ENCODE measurements at regions not wholly inside any gene's neighbourhood (a gene's known extent, or its start where the extent isn't known, plus 50 kb on each side); places are given as distances from the start of the nearest gene placed in this dataset.

- Histone ChIP-seq H3K36me3 (ENCODE audit: control insufficient read depth in 1 of 2, insufficient read depth in 2 of 2, low read length in 1 of 2) (no peaks in the 10 kb centered on the region), H3K27ac (ENCODE audit: low read depth in 1 of 2, low read length in 2 of 2) (peak overlapping the region; percentile 22 to 48), H3K27me3 (ENCODE audit: control insufficient read depth in 1 of 2, insufficient read depth in 2 of 2, low read length in 1 of 2) (no peaks in the 10 kb centered on the region), H3K4me3 (ENCODE audit: low read length in 2 of 2) (no peak overlapping the region), H3K4me1 (ENCODE audit: control insufficient read depth in 1 of 2, insufficient read depth in 2 of 2, low read length in 2 of 2) (peaks cover 1 to 5% of the 10 kb centered on the region in 2 donors), H3K9me3 (ENCODE audit: control insufficient read depth, low read length) (no peaks in the 10 kb centered on the region)
- ATAC-seq (ENCODE audit: low FRiP score) (no peak), DNase-seq (no peak)
- 59 to 66% methylated on average over 3 of the region's 3 CpGs for WGBS, 2 donors
- intact Hi-C loops (cut with DNase I): no loop called here
Observed at GRCh38 chr5:102638316-102638715, 116.8 kb upstream of the PAM start.

GRCh38 chr5:102638912-102639652 lies 116.0 kb upstream of the PAM start:
- ATAC-seq (ENCODE audit: low FRiP score) (no peak), DNase-seq (no peak)
- 5 to 7% methylated on average over 2 of the region's 2 CpGs for WGBS, 2 donors
- Histone ChIP-seq H3K27ac (ENCODE audit: low read depth in 1 of 2, low read length in 2 of 2) (peak overlapping the region in 1 of 2 donors; percentile 43), H3K27me3 (ENCODE audit: control insufficient read depth in 1 of 2, insufficient read depth in 2 of 2, low read length in 1 of 2) (no peaks in the 10 kb centered on the region), H3K4me1 (ENCODE audit: control insufficient read depth in 1 of 2, insufficient read depth in 2 of 2, low read length in 2 of 2) (peaks cover 1 to 5% of the 10 kb centered on the region in 2 donors), H3K9me3 (ENCODE audit: control insufficient read depth, low read length) (no peaks in the 10 kb centered on the region), H3K36me3 (ENCODE audit: control insufficient read depth in 1 of 2, insufficient read depth in 2 of 2, low read length in 1 of 2) (no peaks in the 10 kb centered on the region), H3K4me3 (ENCODE audit: low read length in 2 of 2) (no peak overlapping the region)
- intact Hi-C loops (cut with DNase I): no loop called here

GRCh38 chr5:102649731-102650130 lies 105.4 kb upstream of the PAM start:
- H3K4me3 ChIP-seq (ENCODE audit: low read length in 2 of 2): no peak overlapping the region
- H3K9me3 ChIP-seq (ENCODE audit: control insufficient read depth, low read length): no peaks in the 10 kb centered on the region
- H3K27me3 ChIP-seq (ENCODE audit: control insufficient read depth in 1 of 2, insufficient read depth in 2 of 2, low read length in 1 of 2): no peaks in the 10 kb centered on the region
- no peak for DNase-seq
- intact Hi-C loops (cut with DNase I): no loop called here
- no peak for ATAC-seq (ENCODE audit: low FRiP score)
- H3K36me3 ChIP-seq (ENCODE audit: control insufficient read depth in 1 of 2, insufficient read depth in 2 of 2, low read length in 1 of 2): no peaks in the 10 kb centered on the region
- H3K27ac ChIP-seq (ENCODE audit: low read depth in 1 of 2, low read length in 2 of 2): no peak overlapping the region
- H3K4me1 ChIP-seq (ENCODE audit: control insufficient read depth in 1 of 2, insufficient read depth in 2 of 2, low read length in 2 of 2): no peaks in the 10 kb centered on the region
- WGBS, 2 donors: 39 to 53% methylated on average over 1 of the region's 1 CpG

- no peak for DNase-seq
- ATAC-seq (ENCODE audit: low FRiP score): no peak
- H3K4me3 ChIP-seq (ENCODE audit: low read length in 2 of 2): no peak overlapping the region
- no peaks in the 10 kb centered on the region for H3K36me3 ChIP-seq (ENCODE audit: control insufficient read depth in 1 of 2, insufficient read depth in 2 of 2, low read length in 1 of 2)
- WGBS, 2 donors: 86 to 89% methylated on average over 3 of the region's 3 CpGs
- H3K27ac ChIP-seq (ENCODE audit: low read depth in 1 of 2, low read length in 2 of 2): no peak overlapping the region
- H3K4me1 ChIP-seq (ENCODE audit: control insufficient read depth in 1 of 2, insufficient read depth in 2 of 2, low read length in 2 of 2): no peaks in the 10 kb centered on the region
- H3K9me3 ChIP-seq (ENCODE audit: control insufficient read depth, low read length): no peaks in the 10 kb centered on the region
- intact Hi-C loops (cut with DNase I): no loop called here
- H3K27me3 ChIP-seq (ENCODE audit: control insufficient read depth in 1 of 2, insufficient read depth in 2 of 2, low read length in 1 of 2): no peaks in the 10 kb centered on the region
Observed at GRCh38 chr5:102651466-102651865, 103.6 kb upstream of the PAM start.

GRCh38 chr5:102654559-102655349 lies 100.4 kb upstream of the PAM start:
- Histone ChIP-seq H3K27me3 (ENCODE audit: control insufficient read depth in 1 of 2, insufficient read depth in 2 of 2, low read length in 1 of 2) (no peaks in the 10 kb centered on the region), H3K36me3 (ENCODE audit: control insufficient read depth in 1 of 2, insufficient read depth in 2 of 2, low read length in 1 of 2) (no peaks in the 10 kb centered on the region), H3K27ac (ENCODE audit: low read depth in 1 of 2, low read length in 2 of 2) (no peak overlapping the region), H3K9me3 (ENCODE audit: control insufficient read depth, low read length) (no peaks in the 10 kb centered on the region), H3K4me3 (ENCODE audit: low read length in 2 of 2) (no peak overlapping the region), H3K4me1 (ENCODE audit: control insufficient read depth in 1 of 2, insufficient read depth in 2 of 2, low read length in 2 of 2) (no peaks in the 10 kb centered on the region)
- DNase-seq (no peak), ATAC-seq (ENCODE audit: low FRiP score) (no peak)
- intact Hi-C loops (cut with DNase I): no loop called here
- WGBS, 2 donors: 87 to 88% methylated on average over 1 of the region's 1 CpG

GRCh38 chr5:102659151-102659550 lies 96.0 kb upstream of the PAM start:
- intact Hi-C loops (cut with DNase I): no loop called here
- H3K4me3 ChIP-seq (ENCODE audit: low read length in 2 of 2): no peak overlapping the region
- ATAC-seq (ENCODE audit: low FRiP score) (no peak), DNase-seq (no peak)
- WGBS, 2 donors: 70 to 79% methylated on average over 2 of the region's 2 CpGs
- H3K9me3 ChIP-seq (ENCODE audit: control insufficient read depth, low read length): no peaks in the 10 kb centered on the region
- no peaks in the 10 kb centered on the region for H3K36me3 ChIP-seq (ENCODE audit: control insufficient read depth in 1 of 2, insufficient read depth in 2 of 2, low read length in 1 of 2)
- peaks cover 0 to under 1% of the 10 kb centered on the region in 2 donors for H3K4me1 ChIP-seq (ENCODE audit: control insufficient read depth in 1 of 2, insufficient read depth in 2 of 2, low read length in 2 of 2)
- H3K27me3 ChIP-seq (ENCODE audit: control insufficient read depth in 1 of 2, insufficient read depth in 2 of 2, low read length in 1 of 2): no peaks in the 10 kb centered on the region
- no peak overlapping the region for H3K27ac ChIP-seq (ENCODE audit: low read depth in 1 of 2, low read length in 2 of 2)

- Histone ChIP-seq H3K36me3 (ENCODE audit: control insufficient read depth in 1 of 2, insufficient read depth in 2 of 2, low read length in 1 of 2) (no peaks in the 10 kb centered on the region), H3K27ac (ENCODE audit: low read depth in 1 of 2, low read length in 2 of 2) (no peak overlapping the region), H3K4me3 (ENCODE audit: low read length in 2 of 2) (no peak overlapping the region), H3K4me1 (ENCODE audit: control insufficient read depth in 1 of 2, insufficient read depth in 2 of 2, low read length in 2 of 2) (peaks cover 0 to 3% of the 10 kb centered on the region in 2 donors), H3K27me3 (ENCODE audit: control insufficient read depth in 1 of 2, insufficient read depth in 2 of 2, low read length in 1 of 2) (no peaks in the 10 kb centered on the region), H3K9me3 (ENCODE audit: control insufficient read depth, low read length) (no peaks in the 10 kb centered on the region)
- ATAC-seq (ENCODE audit: low FRiP score) (no peak), DNase-seq (no peak)
- intact Hi-C loops (cut with DNase I): no loop called here
- 97 to 98% methylated on average over 2 of the region's 2 CpGs for WGBS, 2 donors
Observed at GRCh38 chr5:102660111-102660510, 95.0 kb upstream of the PAM start.

- H3K36me3 ChIP-seq (ENCODE audit: control insufficient read depth in 1 of 2, insufficient read depth in 2 of 2, low read length in 1 of 2): no peaks in the 10 kb centered on the region
- H3K4me3 ChIP-seq (ENCODE audit: low read length in 2 of 2): no peak overlapping the region
- 8 to 9% methylated on average over 1 of the region's 1 CpG for WGBS, 2 donors
- H3K4me1 ChIP-seq (ENCODE audit: control insufficient read depth in 1 of 2, insufficient read depth in 2 of 2, low read length in 2 of 2): peaks cover 0 to 5% of the 10 kb centered on the region in 2 donors
- H3K27me3 ChIP-seq (ENCODE audit: control insufficient read depth in 1 of 2, insufficient read depth in 2 of 2, low read length in 1 of 2): no peaks in the 10 kb centered on the region
- DNase-seq (no peak), ATAC-seq (ENCODE audit: low FRiP score) (no peak)
- intact Hi-C loops (cut with DNase I): no loop called here
- H3K27ac ChIP-seq (ENCODE audit: low read depth in 1 of 2, low read length in 2 of 2): no peak overlapping the region
- H3K9me3 ChIP-seq (ENCODE audit: control insufficient read depth, low read length): no peaks in the 10 kb centered on the region
Observed at GRCh38 chr5:102663749-102664530, 91.2 kb upstream of the PAM start.
